ENCODE measurements at regions not wholly inside any gene's neighbourhood (a gene's known extent, or its start where the extent isn't known, plus 50 kb on each side); places are given as distances from the start of the nearest gene placed in this dataset.
"Not testable (repeated sequence)": the region's sequence is repeated elsewhere in the genome, so short reads cannot be mapped to it uniquely, and the experiment has no call there.

GRCh38 chr5:25969042-25969441 is 1069.3 kb downstream of the CDH9 start:
- not testable (repeated sequence) for DNase-seq

- no peak for DNase-seq
These were observed 1074.4 kb downstream of the CDH9 start for GRCh38 chr5:25964009-25964372.

- DNase-seq: no peak
These were observed 1075.0 kb downstream of the CDH9 start for GRCh38 chr5:25963251-25964008.

- DNase-seq: no peak
These were observed 1083.0 kb downstream of the CDH9 start for GRCh38 chr5:25955337-25955736.

GRCh38 chr5:25950681-25951080 is 1087.7 kb downstream of the CDH9 start:
- no peak for DNase-seq

GRCh38 chr5:25948278-25948677 is 1090.1 kb downstream of the CDH9 start:
- DNase-seq: no peak

GRCh38 chr5:25944786-25945185 is 1093.6 kb downstream of the CDH9 start:
- DNase-seq: no peak

- DNase-seq: no peak
These were observed 1129.2 kb downstream of the CDH9 start for GRCh38 chr5:25909163-25909562.

GRCh38 chr5:25905646-25906045 is 1132.7 kb downstream of the CDH9 start:
- DNase-seq: no peak

- DNase-seq: no peak
These were observed 1146.2 kb downstream of the CDH9 start for GRCh38 chr5:25892211-25892610.

GRCh38 chr5:25891691-25892090 is 1146.7 kb downstream of the CDH9 start:
- DNase-seq: no peak

- no peak for DNase-seq
These were observed 1156.9 kb downstream of the CDH9 start for GRCh38 chr5:25881318-25882036.

GRCh38 chr5:25863811-25864210 is 1174.6 kb downstream of the CDH9 start:
- no peak for DNase-seq

GRCh38 chr5:25862276-25862675 is 1176.1 kb downstream of the CDH9 start:
- DNase-seq: no peak

- no peak for DNase-seq
These were observed 1180.4 kb downstream of the CDH9 start for GRCh38 chr5:25858019-25858418.

- DNase-seq: no peak
These were observed 1187.1 kb downstream of the CDH9 start for GRCh38 chr5:25851301-25851700.

- no peak for DNase-seq
These were observed 1187.8 kb downstream of the CDH9 start for GRCh38 chr5:25850581-25850980.

GRCh38 chr5:25849270-25849669 is 1189.1 kb downstream of the CDH9 start:
- no peak for DNase-seq

- no peak for DNase-seq
These were observed 1178.6 kb upstream of the CDH10 start for GRCh38 chr5:25823330-25823873.
